ENCODE measurements at regions not wholly inside any gene's neighbourhood (a gene's known extent, or its start where the extent isn't known, plus 50 kb on each side); places are given as distances from the start of the nearest gene placed in this dataset.

- CTCF ChIA-PET, result no interaction called here
Measured at GRCh38 chr16:51813609-51814008, 662.5 kb upstream of the SALL1 start.

More at GRCh38 chr16:51813609-51814008, 662.5 kb upstream of the SALL1 start:
- H3K4me3 ChIP-seq (replicated peaks in 1 of 2; ENCODE audit: low read depth in 1 of 2, low read length in 2 of 2), result no peak overlapping the region
- no peaks in the 10 kb centered on the region for H3K79me2 ChIP-seq (ENCODE audit: insufficient read depth, low read length)
- H3K9me2 ChIP-seq (ENCODE audit: insufficient read depth), result no peaks in the 10 kb centered on the region
- H3K9ac ChIP-seq (ENCODE audit: low read length), result no peak overlapping the region
- H3K9me3 ChIP-seq (ENCODE audit: control insufficient read depth in 1 of 2, insufficient read depth in 1 of 2, low read depth in 1 of 2, low read length in 2 of 2), result peaks cover 5 to 15% of the 10 kb centered on the region in 2 experiments; a peak in 3 of 4 replicates
- POLR2A ChIA-PET, result no interaction called here
- no peaks in the 10 kb centered on the region for H4K20me1 ChIP-seq (ENCODE audit: insufficient read depth)
- no TSS peak for BruUV-seq (replicated peaks)
- H3K36me3 ChIP-seq (ENCODE audit: control insufficient read depth in 1 of 2, insufficient read depth in 2 of 2, low read length in 2 of 2), result no peaks in the 10 kb centered on the region
- no peaks in the 10 kb centered on the region for H3K27me3 ChIP-seq (ENCODE audit: insufficient read depth, low read length)
- intact Hi-C loops (cut with micrococcal nuclease), result no loop called here
- DNase-seq (ENCODE audit: low read depth, low spot score), result no peak
- no peak overlapping the region for H3K4me2 ChIP-seq (ENCODE audit: low read length)
- RAD21 ChIA-PET (ENCODE audit: low non-redundant PET in 1 of 2, low total read pairs in 2 of 2, uncharacterized antibody in 2 of 2, unreplicated experiment in 2 of 2), result no interaction called here
- H3K27ac ChIP-seq (ENCODE audit: low read depth, low read length), result no peak overlapping the region
- no peak overlapping the region for H2AFZ ChIP-seq (ENCODE audit: low read depth, low read length, poor library complexity, severe bottlenecking)
- TF ChIP-seq POLR2AphosphoS5 (IDR thresholded peaks at IDR 0.05; ENCODE audit: low read depth, low read length), result no peak
- TF ChIP-seq EGR1 (IDR thresholded peaks at IDR 0.05; ENCODE audit: low read depth), result no peak
- TF ChIP-seq JUND (IDR thresholded peaks at IDR 0.05), result no peak
- no peak for TF ChIP-seq ZBTB33 (IDR thresholded peaks at IDR 0.05; ENCODE audit: extremely low read depth, insufficient replicate concordance, low read length)
- no peak for TF ChIP-seq REST (IDR thresholded peaks at IDR 0.05; ENCODE audit: low read depth)
- TF ChIP-seq YY1 (IDR thresholded peaks at IDR 0.05; ENCODE audit: extremely low read depth, insufficient replicate concordance, low read depth, low read length), result no peak
- no peak for TF ChIP-seq ATF3 (IDR thresholded peaks at IDR 0.05)
- TF ChIP-seq FOSL1 (IDR thresholded peaks at IDR 0.05; ENCODE audit: low read depth), result no peak
- no peak for TF ChIP-seq POLR2A (IDR thresholded peaks at IDR 0.05; ENCODE audit: borderline replicate concordance, extremely low read depth, insufficient read depth, insufficient read length)
- TF ChIP-seq ELF1 (IDR thresholded peaks at IDR 0.05; ENCODE audit: borderline replicate concordance, low read depth), result no peak
- no peak for TF ChIP-seq EZH2 (IDR thresholded peaks at IDR 0.05)
- no peak for TF ChIP-seq RAD21 (IDR thresholded peaks at IDR 0.05; ENCODE audit: low read depth)
- no peak for ATAC-seq
- no peaks in the 10 kb centered on the region for H3K4me1 ChIP-seq (ENCODE audit: control insufficient read depth in 1 of 2, insufficient read depth in 2 of 2, low read length in 2 of 2)
